Breast epithelium (tissue), 4 donors: ENCODE measurements at regions not wholly inside any gene's neighbourhood (a gene's known extent, or its start where the extent isn't known, plus 50 kb on each side); places are given as distances from the start of the nearest gene placed in this dataset.
"Not testable (repeated sequence)": the region's sequence is repeated elsewhere in the genome, so short reads cannot be mapped to it uniquely, and the experiment has no call there.

ENCODE experiments used
- DNase-seq, 2 donors: peaks; one replicate each; pipeline ENCODE4 v3.0.0-alpha.2; 2019; ENCODE audit warnings: low spot score in 2 of 2
- H3K27ac ChIP-seq, 2 donors: fragments of 200-600 bp; sonication (generic) in 1 of 2; one replicate each; pipeline ENCODE4 v1.5.1; 2016 to 2019; ENCODE audit warnings: mild to moderate bottlenecking in 1 of 2
- H3K27me3 ChIP-seq, 2 donors: fragments of 200-600 bp; sonication (generic) in 1 of 2; one replicate each; pipeline versions ENCODE4 v1.5.1 to v1.6.0; 2017 to 2019; ENCODE audit warnings: control low read depth in 1 of 2, mild to moderate bottlenecking in 1 of 2
- H3K36me3 ChIP-seq: fragments of 200-600 bp; one replicate; pipeline ENCODE4 v1.5.1; 2019
- H3K4me1 ChIP-seq, 2 donors: fragments of 200-600 bp; sonication (generic); one replicate each; pipeline ENCODE4 v1.5.1; 2016 to 2019; ENCODE audit warnings: control low read depth in 1 of 2
- H3K4me3 ChIP-seq, 3 donors: fragments of 200-600 bp; sonication (generic); 1 replicate in 2 of 3; 2 replicates in 1 of 3; pipeline ENCODE4 v1.5.1; 2016 to 2019; ENCODE audit warnings: mild to moderate bottlenecking in 3 of 3, moderate library complexity in 2 of 3
- H3K9me3 ChIP-seq, 2 donors: fragments of 200-600 bp; sonication (generic) in 1 of 2; one replicate each; pipeline ENCODE4 v1.5.1; 2016 to 2019; ENCODE audit warnings: control low read depth in 1 of 2
- CTCF ChIP-seq, 3 donors: fragments of 450-650 bp; IDR thresholded peaks; one replicate each; pipeline ENCODE4 v1.5.1; 2016 to 2017; ENCODE audit warnings: antibody characterized with exemption in 3 of 3, mild to moderate bottlenecking in 3 of 3, moderate library complexity in 3 of 3
- POLR2A ChIP-seq: fragments of 450-650 bp; IDR thresholded peaks from one replicate; pipeline ENCODE4 v1.6.1; 2016; ENCODE audit warnings: antibody characterized with exemption, mild to moderate bottlenecking, moderate library complexity
- POLR2AphosphoS5 ChIP-seq, 3 donors: sonication (generic); formaldehyde crosslinking; IDR thresholded peaks; one replicate each; pipeline ENCODE4 v1.6.1; 2017; ENCODE audit warnings: antibody characterized with exemption in 3 of 3
- intact Hi-C: fragments of 100-400 bp; cut with DNase I; formaldehyde crosslinking; loops from one replicate; pipeline ENCODE4 v1.15.1; 2023; ENCODE audit warnings: low total_unique reads

- Histone ChIP-seq H3K27me3 (no peaks in the 10 kb centered on the region), H3K27ac (no peak overlapping the region), H3K4me3 (peak overlapping the region in 1 of 3 donors; percentile 9), H3K9me3 (no peaks in the 10 kb centered on the region), H3K4me1 (no peaks in the 10 kb centered on the region), H3K36me3 (no peaks in the 10 kb centered on the region)
- TF ChIP-seq CTCF (IDR thresholded peaks at IDR 0.05) (peak in 2 of 3 donors; percentile 60 to 63), POLR2AphosphoS5 (IDR thresholded peaks at IDR 0.05) (peak in 1 of 3 donors; percentile 30), POLR2A (no peak)
- intact Hi-C loops: no loop called here
- DNase-seq: peak; percentile 70 to 72
Observed at GRCh38 chr2:234881413-234882241, 70.2 kb upstream of the SH3BP4 start.

GRCh38 chr2:234880551-234881211, 71.1 kb upstream of the SH3BP4 start:
- no peak for DNase-seq
- H3K9me3 ChIP-seq: no peaks in the 10 kb centered on the region
- H3K4me1 ChIP-seq: no peaks in the 10 kb centered on the region
- H3K27me3 ChIP-seq: no peaks in the 10 kb centered on the region
- H3K27ac ChIP-seq: no peak overlapping the region
- intact Hi-C loops: no loop called here
- no peak overlapping the region for H3K4me3 ChIP-seq
- TF ChIP-seq POLR2A (no peak), CTCF (IDR thresholded peaks at IDR 0.05) (no peak), POLR2AphosphoS5 (IDR thresholded peaks at IDR 0.05) (no peak)
- H3K36me3 ChIP-seq: no peaks in the 10 kb centered on the region

GRCh38 chr2:234879671-234880455, 72.0 kb upstream of the SH3BP4 start:
- no peak for DNase-seq
- Histone ChIP-seq H3K27ac (no peak overlapping the region), H3K27me3 (no peaks in the 10 kb centered on the region), H3K9me3 (no peaks in the 10 kb centered on the region), H3K4me3 (no peak overlapping the region), H3K4me1 (no peaks in the 10 kb centered on the region), H3K36me3 (no peaks in the 10 kb centered on the region)
- intact Hi-C loops: no loop called here
- TF ChIP-seq POLR2AphosphoS5 (IDR thresholded peaks at IDR 0.05): no peak

- DNase-seq, intact Hi-C loops, H3K4me3 ChIP-seq, H3K9me3 ChIP-seq, H3K36me3 ChIP-seq, H3K4me1 ChIP-seq, H3K27ac ChIP-seq, H3K27me3 ChIP-seq: not testable (repeated sequence)
Observed at GRCh38 chr2:234876621-234877020, 75.2 kb upstream of the SH3BP4 start.

GRCh38 chr2:234874347-234875046, 77.3 kb upstream of the SH3BP4 start:
- no peak for TF ChIP-seq POLR2A
- no peak for TF ChIP-seq POLR2AphosphoS5 (IDR thresholded peaks at IDR 0.05)
- TF ChIP-seq CTCF (IDR thresholded peaks at IDR 0.05): no peak
- intact Hi-C loops: no loop called here
- DNase-seq: no peak
- no peaks in the 10 kb centered on the region for H3K9me3 ChIP-seq
- H3K27me3 ChIP-seq: no peaks in the 10 kb centered on the region
- no peak overlapping the region for H3K4me3 ChIP-seq
- no peaks in the 10 kb centered on the region for H3K4me1 ChIP-seq
- H3K27ac ChIP-seq: no peak overlapping the region
- H3K36me3 ChIP-seq: no peaks in the 10 kb centered on the region
